HG02970 (cell line): ENCODE measurements at regions not wholly inside any gene's neighbourhood (a gene's known extent, or its start where the extent isn't known, plus 50 kb on each side); places are given as distances from the start of the nearest gene placed in this dataset.

ENCODE experiments used
- ATAC-seq: cut with Tn5 transposase; IDR thresholded peaks from one replicate; pipeline ENCODE4 v1.9.1; 2021; ENCODE audit warnings: mild to moderate bottlenecking, moderate library complexity, moderate number of reproducible peaks; ENCODE audit not compliant: unreplicated experiment, low FRiP score

DNA sequence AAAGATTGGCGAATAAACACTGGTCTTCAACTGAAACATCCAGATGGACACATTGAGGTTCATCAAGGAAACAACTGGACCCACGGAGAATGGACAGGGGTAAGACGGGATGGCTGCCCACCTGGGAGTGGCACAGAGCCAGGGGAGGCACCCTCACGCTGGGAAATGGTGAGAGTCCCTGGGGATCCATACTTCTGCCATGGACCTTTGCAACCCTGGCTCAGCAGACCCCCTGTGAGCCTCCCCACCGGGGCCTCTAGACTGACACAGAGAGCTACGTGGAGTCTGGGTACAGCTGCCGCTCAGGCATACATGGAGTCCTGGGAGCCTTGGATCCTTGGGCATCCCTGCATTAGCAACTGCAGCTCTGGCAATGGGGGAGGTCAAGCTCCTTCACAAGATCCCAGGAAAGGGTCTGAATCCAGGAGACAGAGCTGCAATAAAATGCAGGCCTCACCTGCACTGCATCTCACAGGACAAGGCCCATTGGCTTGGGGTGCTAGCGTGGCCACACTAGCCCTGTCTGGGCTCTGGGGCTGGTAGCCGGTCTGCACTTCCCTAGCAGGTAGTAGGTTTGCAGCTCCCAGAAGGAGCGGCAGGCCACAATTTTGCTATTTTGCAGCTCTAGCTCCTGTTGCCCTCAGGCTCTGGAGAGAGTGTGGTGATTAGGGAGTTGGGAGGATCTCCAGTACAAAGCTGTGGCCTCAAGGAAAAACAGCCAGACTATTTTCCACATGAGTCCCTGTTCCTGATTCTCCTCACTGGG, 496.4 kb upstream of the LRRC4C start:
- no peak for ATAC-seq

DNA sequence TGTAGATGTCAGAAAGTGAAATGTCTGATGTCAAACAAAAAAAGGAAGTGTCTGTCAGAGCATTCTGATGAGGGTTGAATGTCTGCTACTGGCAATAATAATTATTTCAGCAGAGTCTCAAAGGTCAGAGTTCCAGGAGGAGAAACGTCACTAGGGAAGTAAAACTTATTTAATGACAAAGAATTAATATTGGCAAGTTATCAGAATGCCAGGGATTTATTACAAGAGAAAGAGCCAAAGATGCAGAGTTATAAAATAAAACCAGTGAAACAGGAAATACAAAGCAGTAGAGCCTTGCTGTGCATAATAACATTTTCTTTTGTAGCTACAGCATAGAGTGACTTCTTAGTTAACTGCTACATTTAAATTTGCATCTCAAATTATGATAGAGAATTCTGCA, 504.0 kb upstream of the LRRC4C start:
- no peak for ATAC-seq

DNA sequence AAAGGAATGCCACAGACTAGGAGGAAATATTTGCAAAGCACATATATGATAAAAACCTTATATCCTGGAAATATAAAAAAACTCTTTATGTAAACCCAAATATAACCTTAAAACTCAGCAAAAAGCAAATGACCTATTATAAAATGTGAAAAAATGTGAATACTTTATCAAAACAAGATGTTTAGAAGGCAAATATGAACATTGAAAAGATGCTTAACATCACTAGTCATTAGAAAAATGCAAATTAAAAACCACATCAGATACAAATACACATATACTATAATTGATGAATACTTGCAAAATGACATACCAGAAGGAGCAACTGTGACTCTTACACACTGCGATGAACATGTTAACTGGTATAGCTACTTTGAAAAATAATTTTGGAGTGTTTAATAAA, 511.2 kb upstream of the LRRC4C start:
- no peak for ATAC-seq

DNA sequence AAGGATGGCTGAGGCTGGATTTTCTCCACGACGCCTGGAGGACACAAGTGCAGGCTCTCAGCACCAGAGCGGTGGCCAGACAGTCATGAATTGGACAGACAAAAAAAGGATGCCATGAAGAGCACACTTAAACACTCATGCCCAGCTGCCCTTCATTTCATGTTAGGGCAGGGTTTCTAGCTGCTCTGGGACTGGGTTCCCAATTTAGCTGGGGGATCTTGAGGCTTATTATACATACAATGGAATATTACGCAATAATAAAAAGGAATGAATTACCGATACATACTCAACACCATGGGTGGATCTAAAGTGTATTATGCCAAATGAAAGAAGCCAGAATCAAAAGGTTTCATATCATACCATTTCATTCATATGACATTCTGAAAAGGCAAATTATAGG, 512.1 kb upstream of the LRRC4C start:
- ATAC-seq, result no peak

DNA sequence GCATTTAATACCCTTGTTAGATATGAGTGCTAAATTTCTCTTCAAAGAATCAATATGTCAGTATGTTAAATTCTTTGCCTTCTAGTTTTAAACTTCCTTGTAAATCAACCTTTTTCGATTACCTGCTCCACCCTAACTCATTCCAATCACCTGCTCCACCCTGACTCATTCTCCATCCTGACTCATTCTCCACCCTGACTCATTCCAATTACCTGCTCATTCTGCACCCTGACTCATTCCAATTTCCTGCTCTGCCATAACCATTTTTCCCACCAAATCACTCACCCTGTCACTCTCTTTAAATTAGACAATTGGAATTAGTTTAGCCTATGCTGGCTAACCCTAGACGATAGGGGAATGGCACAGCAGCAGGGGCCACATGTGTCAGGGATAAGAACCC, 519.5 kb upstream of the LRRC4C start:
- no peak for ATAC-seq

DNA sequence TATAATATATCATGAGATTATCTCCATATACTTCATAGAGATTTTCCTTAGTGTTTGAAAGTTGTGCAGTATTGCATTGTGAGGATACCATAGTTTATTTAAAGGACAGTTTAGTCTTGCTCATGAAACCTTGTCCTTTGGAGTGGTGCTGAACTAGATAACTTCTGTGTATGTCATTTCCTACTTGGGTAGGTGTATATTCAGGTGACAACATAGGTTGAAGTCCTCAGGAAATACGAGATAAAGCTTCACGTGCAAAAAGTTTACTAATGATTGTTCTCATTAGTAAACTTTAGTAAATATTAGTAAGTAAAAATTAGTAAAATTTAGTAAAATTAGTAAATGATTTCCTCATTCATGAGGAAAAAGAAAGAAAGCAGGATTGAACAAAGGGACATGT, 521.3 kb upstream of the LRRC4C start:
- no peak for ATAC-seq

DNA sequence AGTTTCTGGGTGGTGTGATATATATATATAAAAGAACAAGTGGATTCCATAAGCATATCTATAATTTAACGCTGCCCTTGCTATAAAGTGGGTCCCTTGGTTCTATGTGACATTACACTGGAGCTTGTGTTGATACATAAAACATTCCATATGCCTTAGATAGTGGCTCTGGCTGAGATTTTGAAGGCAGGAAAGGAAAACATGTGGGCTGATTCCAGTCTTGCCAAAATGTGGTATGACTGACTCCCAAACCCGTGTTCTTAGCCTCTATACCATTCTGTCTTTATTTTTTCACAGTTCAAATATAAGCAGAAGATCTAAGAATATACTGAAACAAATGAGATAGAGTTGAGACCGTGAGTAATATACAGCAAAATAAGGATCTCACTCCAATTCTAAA, 522.8 kb upstream of the LRRC4C start:
- ATAC-seq, result no peak

DNA sequence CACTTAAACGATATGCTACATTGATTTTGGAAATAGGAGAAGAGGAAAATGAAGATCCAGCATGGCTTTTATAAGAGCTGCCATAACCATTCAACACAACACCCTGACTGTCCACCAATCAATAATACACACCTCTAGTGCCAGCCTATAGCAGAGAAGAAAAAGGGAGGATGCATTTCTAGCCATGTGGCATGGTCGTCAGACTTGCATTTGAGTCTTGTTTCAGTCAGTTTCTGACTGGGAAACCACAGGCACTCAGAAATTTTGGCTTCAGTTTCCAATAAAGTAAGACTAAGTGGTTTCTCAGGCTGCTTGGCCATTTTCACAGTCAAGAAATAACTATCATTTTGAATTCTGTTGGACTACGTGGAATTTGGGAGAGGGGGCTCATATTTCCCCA, 523.5 kb upstream of the LRRC4C start:
- no peak for ATAC-seq

DNA sequence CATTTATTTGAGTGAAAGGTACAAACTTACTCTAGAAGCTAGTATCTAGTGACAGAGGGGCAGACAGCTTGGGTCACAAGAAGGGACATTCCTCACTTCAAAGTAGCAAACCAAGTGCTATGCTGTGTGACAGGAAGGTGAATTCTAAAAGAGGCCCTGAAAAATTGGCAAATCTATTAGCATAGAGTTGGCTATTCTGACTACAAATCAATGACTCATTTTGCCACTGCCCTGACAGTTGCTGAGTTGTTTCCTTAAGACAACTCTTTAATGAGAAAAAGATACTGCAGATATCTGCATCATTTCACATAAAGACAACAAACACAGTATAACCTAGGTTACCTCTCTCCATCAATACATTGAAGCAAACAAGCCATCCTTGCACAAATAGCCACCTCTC, 524.0 kb upstream of the LRRC4C start:
- no peak for ATAC-seq

DNA sequence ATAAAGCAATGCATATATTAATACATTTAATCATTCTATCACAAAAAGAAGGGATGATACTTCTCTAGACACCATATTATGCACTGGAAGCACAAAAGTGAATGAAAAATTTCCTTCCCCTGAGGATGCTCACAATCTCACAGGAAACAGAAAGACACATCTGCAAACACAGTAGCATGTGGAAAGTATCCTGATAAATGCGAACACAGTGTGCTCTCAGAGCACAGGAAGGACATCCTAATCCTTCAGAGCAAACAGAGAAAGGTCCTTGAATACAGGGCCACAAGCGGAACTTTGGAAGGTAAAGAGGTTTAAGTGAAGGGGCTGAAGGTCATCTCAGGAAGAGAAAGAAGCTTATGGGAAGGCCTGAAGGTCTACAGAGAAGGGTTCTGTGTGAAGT, 524.6 kb upstream of the LRRC4C start:
- ATAC-seq, result no peak

DNA sequence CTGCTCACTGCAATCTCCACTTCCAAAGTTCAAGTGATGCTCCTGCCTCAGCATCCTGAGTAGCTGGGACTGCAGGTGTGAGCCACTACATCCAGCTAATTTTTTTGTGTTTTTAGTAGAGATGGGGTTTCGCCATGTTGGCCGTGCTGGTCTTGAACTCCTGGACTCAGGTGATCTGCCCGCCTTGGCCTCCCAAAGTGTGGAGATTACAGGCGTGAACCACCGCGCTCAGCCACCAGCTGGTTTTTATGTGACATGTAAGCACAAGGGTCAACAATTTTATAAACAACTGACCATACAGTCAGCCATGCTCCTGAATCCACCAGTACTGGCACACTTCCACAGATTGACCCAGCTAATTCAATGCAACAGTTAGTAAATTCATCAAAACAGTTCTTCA, 526.3 kb upstream of the LRRC4C start:
- ATAC-seq, result no peak

DNA sequence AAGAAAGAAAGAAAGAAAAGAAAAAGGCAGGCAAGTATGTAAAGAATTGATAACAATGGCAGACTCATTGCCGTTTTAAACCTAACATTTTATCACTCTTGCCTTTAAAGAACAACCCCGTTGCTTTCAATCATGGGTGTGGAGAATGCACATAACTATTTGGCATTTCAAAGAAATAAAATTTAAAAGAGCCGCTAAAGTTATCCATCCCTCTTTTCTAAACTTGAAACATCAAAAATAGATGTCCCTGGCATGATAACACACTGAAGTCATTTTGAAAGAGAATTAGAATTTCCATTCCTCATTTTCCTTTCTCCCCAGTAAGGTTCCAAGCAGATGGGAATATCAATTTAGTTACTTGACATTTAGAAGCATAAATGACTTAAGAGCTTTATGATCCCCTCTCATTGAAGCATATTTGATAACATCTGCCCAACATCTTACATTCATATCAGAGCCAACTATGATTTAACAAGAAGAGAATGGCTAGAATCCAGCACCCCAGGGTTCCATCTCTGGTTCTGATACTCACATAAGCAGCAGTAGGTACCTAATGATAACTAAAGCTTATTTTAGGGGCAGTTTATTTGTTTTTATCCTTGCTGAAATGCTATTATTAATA, 529.6 kb upstream of the LRRC4C start:
- no peak for ATAC-seq

DNA sequence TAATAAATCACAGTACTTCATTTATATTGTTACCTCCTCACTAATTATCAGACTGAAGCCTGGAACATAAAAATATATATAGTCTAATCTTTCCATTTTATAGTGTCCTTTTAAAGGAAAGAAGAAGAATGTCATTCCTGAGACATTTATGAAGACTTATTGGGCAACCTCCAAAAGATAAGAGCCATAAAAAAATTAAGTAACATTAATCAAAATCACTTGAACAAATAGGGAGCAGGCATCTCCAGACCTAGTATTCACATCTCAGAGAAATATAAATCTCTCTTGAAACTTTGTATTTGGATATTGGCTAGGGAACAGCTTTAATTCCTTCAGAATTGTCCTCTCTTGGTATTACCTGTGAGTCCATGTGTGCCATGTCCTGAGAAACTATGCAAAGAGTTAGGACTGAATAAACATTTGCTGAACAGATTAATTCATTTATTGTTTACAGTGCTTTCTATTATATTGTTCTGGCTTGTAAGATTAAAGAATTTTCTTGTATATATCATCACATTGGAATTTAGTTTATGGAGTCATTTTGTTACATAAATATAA, 530.5 kb upstream of the LRRC4C start:
- no peak for ATAC-seq

DNA sequence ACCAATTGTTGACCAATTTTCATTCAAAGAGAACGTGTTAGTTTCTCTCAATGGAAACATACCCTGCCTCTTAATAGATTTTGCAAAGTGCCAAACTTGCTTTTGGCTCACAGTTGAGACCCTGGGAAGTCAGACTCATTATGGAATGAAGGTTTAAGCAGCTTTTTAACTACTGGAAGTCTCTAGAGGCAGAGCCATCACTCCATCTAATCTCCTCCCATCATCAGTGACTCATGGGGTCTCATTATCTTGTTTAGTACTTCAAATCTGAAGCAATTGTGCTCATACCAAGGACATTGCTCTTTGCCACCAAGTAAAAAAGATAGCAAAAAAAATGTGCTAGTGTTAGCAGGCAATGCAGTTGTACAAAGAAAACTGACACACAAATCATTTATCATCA, 537.1 kb upstream of the LRRC4C start:
- no peak for ATAC-seq

DNA sequence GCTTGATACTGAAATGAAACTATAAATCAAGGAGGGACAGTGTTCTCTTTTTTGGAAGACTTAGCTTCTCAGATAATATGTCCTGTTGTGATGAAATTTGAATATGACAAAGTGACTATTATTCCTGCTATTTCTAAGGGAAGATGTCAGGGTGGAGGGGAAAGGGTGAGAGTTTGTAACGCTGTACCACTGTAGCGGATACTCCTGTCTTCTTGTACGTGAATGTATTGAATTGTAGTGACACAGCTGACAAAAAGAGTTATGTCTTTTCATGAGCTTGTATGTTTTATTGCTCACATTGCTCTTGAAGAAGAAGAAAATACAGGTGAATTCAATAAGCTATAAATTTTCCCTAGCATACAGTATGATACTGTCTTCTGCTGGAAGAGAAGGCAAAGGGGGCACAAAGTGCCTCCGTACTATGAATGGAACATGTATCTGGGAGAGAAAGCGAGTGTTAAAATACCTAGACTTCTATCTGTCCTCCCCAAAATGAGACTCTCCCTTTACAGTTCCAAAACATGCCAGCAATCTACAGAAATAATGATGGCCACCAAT, 538.5 kb upstream of the LRRC4C start:
- no peak for ATAC-seq

DNA sequence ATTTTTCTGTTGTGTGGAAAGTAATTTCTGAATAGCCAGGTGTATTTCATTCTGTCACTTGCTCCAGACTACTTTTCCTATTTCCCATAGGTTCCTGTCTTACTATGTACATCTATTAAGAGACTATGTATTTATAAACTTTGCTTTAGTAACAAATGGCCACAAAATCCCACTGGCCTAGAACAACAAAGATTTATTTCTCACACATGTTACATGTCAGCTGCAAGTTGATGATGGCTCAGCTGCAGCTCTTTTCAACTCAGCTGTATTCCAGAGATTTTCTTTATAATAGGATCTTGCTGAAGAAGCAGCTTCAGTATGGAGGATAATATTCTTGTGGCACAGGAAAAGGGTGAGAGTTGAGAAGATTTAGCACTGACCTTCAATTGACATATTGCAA, 539.6 kb upstream of the LRRC4C start:
- no peak for ATAC-seq

DNA sequence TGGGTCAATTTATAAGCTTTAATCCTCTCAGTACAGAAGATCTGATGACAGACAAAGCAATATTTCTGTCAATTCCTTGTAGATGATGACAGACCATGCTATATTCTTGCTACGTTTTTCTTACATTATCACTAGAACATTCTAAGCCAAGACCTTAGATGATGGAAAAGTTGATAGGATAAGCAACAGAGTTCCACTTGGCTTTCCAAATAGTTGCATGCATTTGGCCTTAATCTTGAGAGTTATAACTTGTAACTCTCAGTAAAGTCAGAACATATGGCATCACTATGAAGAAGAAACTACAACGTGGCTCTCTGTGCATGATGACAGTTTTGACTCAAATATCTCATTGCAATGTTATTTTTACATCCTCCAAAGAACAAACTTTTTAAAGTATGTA, 544.3 kb upstream of the LRRC4C start:
- ATAC-seq, result no peak

DNA sequence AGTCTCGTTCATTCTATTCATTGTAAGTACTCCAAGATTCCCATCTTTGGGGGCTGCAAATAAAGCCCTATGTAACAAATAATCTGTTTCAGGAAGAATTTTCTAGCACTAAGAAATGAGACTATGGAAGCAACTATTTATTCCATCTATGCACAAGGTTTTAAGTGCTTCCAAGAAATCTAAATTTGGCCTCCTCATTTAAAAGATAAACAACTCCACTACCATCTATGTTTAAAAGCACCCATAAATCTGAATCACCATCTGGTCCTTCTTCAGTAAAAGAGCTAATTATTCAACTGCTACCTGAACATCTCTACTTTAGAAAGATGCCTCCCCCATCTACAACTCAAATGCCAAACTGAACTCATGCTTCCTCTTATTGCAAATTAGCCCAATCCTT, 547.3 kb upstream of the LRRC4C start:
- no peak for ATAC-seq

DNA sequence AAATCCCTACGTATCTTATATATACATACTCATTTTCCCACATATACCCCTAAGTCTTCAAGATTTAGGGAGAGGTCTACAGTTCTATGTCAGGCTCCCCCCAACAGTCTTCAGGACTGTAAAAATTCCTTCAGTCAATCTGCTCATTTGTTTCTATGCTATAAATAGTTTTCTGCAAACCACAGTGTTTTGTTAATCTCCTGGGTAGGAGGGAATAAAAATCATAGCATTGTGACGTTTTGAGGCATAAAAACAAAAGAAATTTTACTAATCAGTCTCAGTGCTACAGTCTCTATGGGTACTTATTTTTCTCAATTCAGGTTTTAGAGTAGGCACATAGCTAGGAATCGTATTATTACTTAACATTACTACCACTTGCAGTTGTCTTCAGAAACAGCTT, 552.8 kb upstream of the LRRC4C start:
- ATAC-seq, result no peak

DNA sequence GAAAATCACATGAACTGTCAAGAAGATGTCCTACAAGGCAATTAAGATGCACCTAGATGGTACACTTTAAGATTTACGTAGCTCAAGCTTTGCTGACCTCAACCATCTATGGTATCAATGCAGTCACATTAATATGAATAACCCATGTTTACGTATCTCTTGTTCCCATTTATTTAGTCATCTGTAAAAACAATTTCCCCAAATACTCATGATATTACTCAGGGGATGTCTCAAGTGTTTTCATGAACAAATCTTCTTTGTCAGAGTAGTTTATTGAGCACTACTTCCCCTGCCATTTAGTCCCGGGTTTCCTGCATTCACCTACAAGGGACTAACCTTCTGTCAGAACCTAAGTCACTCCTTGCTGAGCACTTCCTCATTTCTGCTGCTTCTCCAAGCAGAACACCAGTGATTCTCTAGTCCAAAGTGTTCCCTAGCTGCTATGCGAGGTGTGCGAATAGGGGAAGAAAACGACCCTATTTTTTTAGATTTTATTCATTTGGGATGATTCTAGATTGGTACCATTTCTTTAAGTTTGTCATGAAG, 554.3 kb upstream of the LRRC4C start:
- ATAC-seq, result no peak

DNA sequence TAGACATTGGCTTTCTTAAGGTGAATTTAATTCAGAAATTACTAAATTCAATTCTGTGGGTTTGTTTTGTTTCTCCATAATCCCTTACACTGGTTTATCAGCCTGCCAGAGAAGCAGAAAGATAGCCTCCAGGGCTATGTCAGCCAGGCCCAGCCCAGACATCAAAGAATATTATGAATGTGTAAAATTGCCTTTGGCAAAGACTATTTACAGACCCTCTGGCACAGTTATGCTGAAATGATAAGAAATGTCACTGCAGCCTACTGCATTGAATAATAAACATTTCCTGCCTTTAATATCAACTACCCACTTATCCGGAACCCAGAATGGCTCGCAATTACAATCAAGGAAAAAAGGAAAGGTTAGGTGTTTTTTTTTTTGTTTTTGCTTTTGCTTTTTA, 562.5 kb upstream of the LRRC4C start:
- ATAC-seq, result no peak

DNA sequence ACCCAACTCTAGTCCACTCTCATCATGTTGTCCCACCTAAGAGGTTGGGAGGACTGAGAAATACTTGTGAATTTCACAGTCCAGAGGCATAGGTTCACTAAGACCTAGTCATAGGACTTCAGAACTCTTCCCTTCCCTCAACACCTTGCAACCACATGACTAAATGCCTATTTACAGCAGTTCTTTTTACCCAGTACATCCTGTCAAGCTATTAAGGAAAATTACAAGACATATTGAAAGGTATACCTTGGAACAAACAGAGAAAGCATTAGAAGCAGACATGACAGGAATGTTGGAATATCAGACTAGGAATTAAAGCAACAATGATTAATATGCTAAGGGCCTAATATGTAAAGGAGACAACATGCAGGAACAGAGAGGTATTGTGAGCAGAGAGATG, 563.8 kb upstream of the LRRC4C start:
- no peak for ATAC-seq
